ENCODE measurements at regions not wholly inside any gene's neighbourhood (a gene's known extent, or its start where the extent isn't known, plus 50 kb on each side); places are given as distances from the start of the nearest gene placed in this dataset.

DNA sequence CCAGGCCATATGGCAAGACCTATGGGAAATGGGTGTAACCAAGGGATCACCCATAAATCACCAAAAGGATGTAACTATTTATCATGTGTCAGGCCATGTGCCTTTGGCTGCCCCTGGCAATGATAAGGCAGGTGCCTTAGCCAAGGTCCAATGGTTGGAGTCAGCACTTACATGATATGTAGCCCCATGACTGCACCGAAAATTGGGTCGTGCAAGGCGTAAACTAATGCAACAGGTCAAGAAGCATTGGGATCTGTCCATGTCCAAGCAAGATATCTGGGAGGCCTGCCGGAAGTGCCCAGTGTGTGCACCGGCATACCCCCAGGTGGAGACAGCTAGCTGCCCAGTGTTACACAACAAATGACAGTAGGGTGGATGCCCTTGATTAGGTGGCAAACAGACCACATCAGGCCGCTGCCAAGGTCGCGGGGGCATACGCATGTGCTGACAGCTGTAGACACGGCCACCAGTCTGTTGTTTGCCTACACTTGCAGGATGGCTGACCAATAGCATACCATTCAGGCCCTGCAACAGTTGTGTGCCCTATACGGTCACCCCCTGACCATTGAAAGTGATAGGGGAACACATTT is 698.2 kb upstream of the AGA start:
- TF ChIP-seq TAF1 (IDR thresholded peaks at IDR 0.05; ENCODE audit: borderline replicate concordance, low read depth, low read length) (no peak), POLR2AphosphoS5 (IDR thresholded peaks at IDR 0.05; ENCODE audit: low read depth, low read length) (no peak), POLR2A (IDR thresholded peaks at IDR 0.05; ENCODE audit: low read depth, low read length) (no peak)
- FAIRE-seq (no peak), DNase-seq (ENCODE audit: insufficient read length) (no peak)

GRCh38 chr4:178142724-178143123 is 700.5 kb upstream of the AGA start:
- no peak for FAIRE-seq
- TF ChIP-seq TAF1 (IDR thresholded peaks at IDR 0.05; ENCODE audit: borderline replicate concordance, low read depth, low read length) (no peak), POLR2A (IDR thresholded peaks at IDR 0.05; ENCODE audit: low read depth, low read length) (no peak), POLR2AphosphoS5 (IDR thresholded peaks at IDR 0.05; ENCODE audit: low read depth, low read length) (no peak)
- DNase-seq (ENCODE audit: insufficient read length): no peak

GRCh38 chr4:178148106-178148505 is 705.9 kb upstream of the AGA start:
- FAIRE-seq (no peak), DNase-seq (ENCODE audit: insufficient read length) (no peak)
- TF ChIP-seq POLR2A (IDR thresholded peaks at IDR 0.05; ENCODE audit: low read depth, low read length): no peak
- TF ChIP-seq POLR2AphosphoS5 (IDR thresholded peaks at IDR 0.05; ENCODE audit: low read depth, low read length): no peak
- no peak for TF ChIP-seq TAF1 (IDR thresholded peaks at IDR 0.05; ENCODE audit: borderline replicate concordance, low read depth, low read length)

DNA sequence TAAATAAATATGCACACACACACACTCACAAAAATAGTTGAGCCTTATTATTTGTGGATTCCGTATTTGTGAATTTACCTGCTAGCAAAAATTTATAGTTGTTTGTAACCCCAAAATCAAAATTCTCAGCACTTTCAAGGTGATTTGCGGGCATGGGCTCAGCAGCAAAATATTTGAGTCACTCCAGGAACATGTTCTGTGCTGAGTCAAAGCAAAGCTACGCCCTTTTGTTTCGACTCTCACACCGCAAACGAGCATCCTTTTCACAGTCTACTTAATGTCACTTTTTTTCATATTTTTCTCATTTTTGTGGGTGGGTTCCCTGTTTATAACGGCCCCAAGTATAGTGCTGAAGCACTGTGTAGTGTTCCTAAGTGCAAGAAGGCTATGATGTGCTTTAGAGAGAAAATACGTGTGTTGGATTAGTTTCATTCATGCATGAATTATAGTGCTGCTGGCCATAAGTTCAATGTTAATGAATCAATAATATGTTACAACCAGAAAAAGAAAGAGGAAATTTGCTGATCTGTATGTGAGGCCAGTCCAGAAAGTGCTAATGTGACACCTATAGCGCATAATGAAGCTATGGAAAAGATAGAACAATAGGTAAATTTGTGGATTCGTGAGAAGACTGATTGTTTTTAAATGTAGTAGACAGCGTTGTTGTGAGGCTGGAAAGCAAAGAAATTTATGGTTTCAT is 723.2 kb upstream of the AGA start:
- DNase-seq (ENCODE audit: insufficient read length) (no peak), FAIRE-seq (no peak)
- TF ChIP-seq POLR2AphosphoS5 (IDR thresholded peaks at IDR 0.05; ENCODE audit: low read depth, low read length) (no peak), POLR2A (IDR thresholded peaks at IDR 0.05; ENCODE audit: low read depth, low read length) (no peak), TAF1 (IDR thresholded peaks at IDR 0.05; ENCODE audit: borderline replicate concordance, low read depth, low read length) (no peak)

- DNase-seq (ENCODE audit: insufficient read length) (no peak), FAIRE-seq (no peak)
- TF ChIP-seq POLR2A (IDR thresholded peaks at IDR 0.05; ENCODE audit: low read depth, low read length): no peak
- no peak for TF ChIP-seq TAF1 (IDR thresholded peaks at IDR 0.05; ENCODE audit: borderline replicate concordance, low read depth, low read length)
- no peak for TF ChIP-seq POLR2AphosphoS5 (IDR thresholded peaks at IDR 0.05; ENCODE audit: low read depth, low read length)
Observed at GRCh38 chr4:178165951-178166308, 723.7 kb upstream of the AGA start.

GRCh38 chr4:178173771-178174170 is 731.5 kb upstream of the AGA start:
- DNase-seq (ENCODE audit: insufficient read length): no peak
- no peak for TF ChIP-seq POLR2AphosphoS5 (IDR thresholded peaks at IDR 0.05; ENCODE audit: low read depth, low read length)
- TF ChIP-seq TAF1 (IDR thresholded peaks at IDR 0.05; ENCODE audit: borderline replicate concordance, low read depth, low read length): no peak
- TF ChIP-seq POLR2A (IDR thresholded peaks at IDR 0.05; ENCODE audit: low read depth, low read length): no peak
- no peak for FAIRE-seq

DNA sequence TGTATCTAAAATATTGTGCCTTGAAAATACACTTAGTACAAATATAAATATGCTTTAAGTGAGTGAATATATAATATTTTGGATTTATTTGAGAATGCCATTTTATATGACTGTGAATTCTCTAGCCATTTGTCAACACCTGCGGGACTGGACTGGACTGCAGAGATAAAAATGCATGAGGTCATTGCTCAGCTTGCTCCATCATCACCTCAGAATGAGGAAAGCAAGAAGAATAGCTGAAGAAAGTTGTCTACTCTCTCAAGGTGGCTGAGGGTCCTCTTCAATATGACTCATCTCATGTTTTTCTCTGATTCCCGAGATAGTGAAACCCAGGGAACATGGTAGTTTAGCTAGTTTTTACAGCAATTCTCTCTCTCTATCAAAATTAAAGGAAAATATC is 732.5 kb upstream of the AGA start:
- TF ChIP-seq POLR2AphosphoS5 (IDR thresholded peaks at IDR 0.05; ENCODE audit: low read depth, low read length): no peak
- DNase-seq (ENCODE audit: insufficient read length): no peak
- no peak for FAIRE-seq

- no peak for TF ChIP-seq TAF1 (IDR thresholded peaks at IDR 0.05; ENCODE audit: borderline replicate concordance, low read depth, low read length)
- TF ChIP-seq POLR2A (IDR thresholded peaks at IDR 0.05; ENCODE audit: low read depth, low read length): no peak
- TF ChIP-seq POLR2AphosphoS5 (IDR thresholded peaks at IDR 0.05; ENCODE audit: low read depth, low read length): no peak
- DNase-seq (ENCODE audit: insufficient read length) (no peak), FAIRE-seq (no peak)
Observed at GRCh38 chr4:178185517-178185916, 743.3 kb upstream of the AGA start.

GRCh38 chr4:178192611-178193010 is 750.4 kb upstream of the AGA start:
- TF ChIP-seq TAF1 (IDR thresholded peaks at IDR 0.05; ENCODE audit: borderline replicate concordance, low read depth, low read length): no peak
- FAIRE-seq (no peak), DNase-seq (ENCODE audit: insufficient read length) (no peak)

DNA sequence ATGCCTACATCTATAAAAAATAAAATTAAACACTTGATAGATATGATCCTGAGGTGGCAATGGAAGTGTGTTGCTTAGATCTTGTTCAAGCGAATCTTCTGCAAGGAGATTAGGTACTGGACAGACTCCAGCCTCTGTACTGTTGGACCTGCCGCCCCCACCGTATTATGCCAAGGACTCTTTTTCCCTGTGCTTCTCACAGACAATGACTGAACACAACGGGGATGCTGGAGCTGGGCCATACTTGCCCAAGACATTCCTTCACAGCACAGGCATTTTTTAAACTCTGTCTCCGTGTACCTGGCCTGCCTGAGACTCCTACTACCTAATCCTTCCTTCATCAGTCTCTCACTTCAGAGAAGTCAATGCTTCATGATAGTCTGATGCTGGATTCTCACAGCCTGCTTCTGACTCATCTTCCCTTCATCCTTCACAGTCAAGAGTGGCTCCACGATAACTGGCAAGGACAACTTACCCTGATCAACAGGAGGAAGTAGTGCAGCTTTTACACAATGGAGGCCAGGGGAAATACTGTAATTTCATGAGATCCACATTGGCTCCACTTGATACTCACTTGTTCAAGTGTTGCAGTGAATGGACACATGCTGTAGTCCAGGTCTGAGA is 754.6 kb upstream of the AGA start:
- no peak for TF ChIP-seq POLR2AphosphoS5 (IDR thresholded peaks at IDR 0.05; ENCODE audit: low read depth, low read length)
- TF ChIP-seq POLR2A (IDR thresholded peaks at IDR 0.05; ENCODE audit: low read depth, low read length): no peak
- no peak for FAIRE-seq
- DNase-seq (ENCODE audit: insufficient read length): no peak

- DNase-seq (ENCODE audit: insufficient read length): no peak
- TF ChIP-seq TAF1 (IDR thresholded peaks at IDR 0.05; ENCODE audit: borderline replicate concordance, low read depth, low read length): no peak
- TF ChIP-seq POLR2AphosphoS5 (IDR thresholded peaks at IDR 0.05; ENCODE audit: low read depth, low read length): no peak
- no peak for TF ChIP-seq POLR2A (IDR thresholded peaks at IDR 0.05; ENCODE audit: low read depth, low read length)
- FAIRE-seq: no peak
Observed at GRCh38 chr4:178198691-178199090, 756.5 kb upstream of the AGA start.

DNA sequence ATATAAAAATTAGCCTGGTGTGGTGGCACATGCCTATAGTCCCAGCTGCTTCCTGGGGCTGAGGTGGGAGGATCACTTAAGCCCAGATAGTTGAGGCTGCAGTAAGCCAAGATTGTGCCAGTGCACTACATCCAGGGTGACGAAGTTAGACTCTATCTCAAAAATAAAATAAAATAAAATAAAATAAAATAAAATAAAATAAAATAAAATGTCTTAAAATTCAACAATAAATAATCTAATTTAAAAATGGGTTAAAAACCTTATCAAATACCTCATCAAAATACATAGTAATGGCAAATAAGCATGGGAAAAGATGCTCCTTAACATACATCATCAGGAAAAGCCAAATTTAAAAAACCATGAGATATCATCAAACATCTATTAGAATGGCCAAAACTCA is 760.2 kb upstream of the AGA start:
- no peak for DNase-seq (ENCODE audit: insufficient read length)

More for the DNA sequence above, 760.2 kb upstream of the AGA start:
- no peak for FAIRE-seq
- no peak for TF ChIP-seq TAF1 (IDR thresholded peaks at IDR 0.05; ENCODE audit: borderline replicate concordance, low read depth, low read length)
- TF ChIP-seq POLR2AphosphoS5 (IDR thresholded peaks at IDR 0.05; ENCODE audit: low read depth, low read length): no peak
- no peak for TF ChIP-seq POLR2A (IDR thresholded peaks at IDR 0.05; ENCODE audit: low read depth, low read length)
